Daoy (cell line): ENCODE measurements at regions not wholly inside any gene's neighbourhood (a gene's known extent, or its start where the extent isn't known, plus 50 kb on each side); places are given as distances from the start of the nearest gene placed in this dataset.
"Not testable (repeated sequence)": the region's sequence is repeated elsewhere in the genome, so short reads cannot be mapped to it uniquely, and the experiment has no call there.

Source experiments
- DNase-seq: peaks from one replicate; pipeline ENCODE4 v3.0.0-alpha.2; 2015; ENCODE audit warnings: low read depth

DNA sequence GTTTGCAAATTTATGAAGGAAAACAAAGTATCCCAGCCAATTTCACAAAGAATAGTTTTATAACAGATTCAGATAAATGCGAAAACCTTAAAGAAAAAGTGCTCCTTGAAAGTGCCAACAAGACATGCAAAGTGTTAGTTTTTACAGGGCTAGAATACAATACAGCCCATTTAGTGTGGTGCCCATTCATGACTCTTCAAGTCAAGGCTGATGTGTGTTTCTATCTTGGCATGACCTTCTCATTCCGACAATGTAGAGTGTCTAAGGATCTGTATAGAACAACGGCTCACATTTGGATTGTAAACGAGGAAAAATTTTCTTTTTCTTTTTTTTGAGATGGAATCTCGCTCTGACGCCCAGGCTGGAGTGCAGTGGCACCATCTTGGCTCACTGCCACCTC is 205.2 kb upstream of the SEMA6A start:
- no peak for DNase-seq

- no peak for DNase-seq
Measured at GRCh38 chr5:116778651-116779280, 204.1 kb upstream of the SEMA6A start.

DNA sequence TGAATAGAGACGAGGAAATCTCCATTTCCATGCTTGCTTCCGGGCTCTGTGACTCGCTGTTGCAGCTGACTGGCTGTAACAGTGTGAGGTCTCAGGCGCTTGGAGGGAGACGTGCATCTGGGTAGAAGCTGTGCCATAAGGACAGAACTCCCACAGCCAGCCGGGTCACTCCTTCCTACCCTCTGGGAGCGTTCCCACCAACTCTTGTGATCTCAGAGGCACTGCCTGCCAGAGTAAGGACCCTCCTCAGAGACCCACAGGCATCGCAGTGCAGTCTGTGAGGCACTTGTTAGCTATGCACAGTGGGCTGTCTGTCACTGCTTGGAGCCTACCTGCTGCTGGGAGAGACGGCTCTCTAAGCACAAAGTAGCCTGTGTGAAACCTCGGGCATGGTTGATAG is 203.4 kb upstream of the SEMA6A start:
- DNase-seq = no peak

DNA sequence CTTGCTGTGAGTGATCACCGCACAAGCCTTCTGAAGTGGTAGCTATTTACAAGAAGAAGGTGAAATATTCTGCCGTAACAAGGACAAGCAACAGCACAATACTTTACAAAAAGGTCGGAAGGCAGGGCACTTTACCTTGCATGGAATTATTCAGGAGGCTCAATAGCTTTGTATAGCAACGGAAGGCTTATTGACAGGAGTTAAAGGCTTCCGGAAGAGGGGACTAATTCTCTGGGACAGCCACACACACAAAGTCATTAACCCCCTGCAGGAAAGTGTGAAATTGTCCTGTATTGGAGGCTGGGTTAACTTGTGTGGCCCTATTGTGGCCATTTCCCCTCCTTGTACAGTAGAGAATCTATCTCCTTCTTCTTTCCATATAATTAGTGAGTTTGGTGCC is 199.3 kb upstream of the SEMA6A start:
- no peak for DNase-seq

DNA sequence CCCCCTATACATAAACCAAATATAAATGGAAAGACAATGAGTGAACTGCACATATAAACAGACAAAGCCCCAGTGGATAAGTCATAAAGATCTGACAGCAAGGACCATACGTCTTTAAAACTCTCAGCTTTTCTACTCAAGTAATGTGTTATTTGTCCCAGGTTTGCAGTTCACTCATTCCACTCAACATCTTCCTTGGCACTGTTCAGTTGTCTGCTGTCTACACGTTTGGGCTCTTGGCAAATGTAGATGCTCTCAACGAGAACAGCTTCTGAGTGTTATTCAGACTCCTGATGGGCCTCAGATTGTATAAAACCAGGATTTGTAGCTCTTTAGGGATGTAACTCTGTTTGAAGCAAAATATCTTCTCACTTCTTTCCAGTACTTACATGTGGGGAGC is 198.2 kb upstream of the SEMA6A start:
- DNase-seq = no peak

- no peak for DNase-seq
Measured at GRCh38 chr5:116772152-116772501, 197.5 kb upstream of the SEMA6A start.

GRCh38 chr5:116771466-116772151 is 197.0 kb upstream of the SEMA6A start:
- no peak for DNase-seq

GRCh38 chr5:116769953-116770352 is 195.3 kb upstream of the SEMA6A start:
- DNase-seq = not testable (repeated sequence)

DNA sequence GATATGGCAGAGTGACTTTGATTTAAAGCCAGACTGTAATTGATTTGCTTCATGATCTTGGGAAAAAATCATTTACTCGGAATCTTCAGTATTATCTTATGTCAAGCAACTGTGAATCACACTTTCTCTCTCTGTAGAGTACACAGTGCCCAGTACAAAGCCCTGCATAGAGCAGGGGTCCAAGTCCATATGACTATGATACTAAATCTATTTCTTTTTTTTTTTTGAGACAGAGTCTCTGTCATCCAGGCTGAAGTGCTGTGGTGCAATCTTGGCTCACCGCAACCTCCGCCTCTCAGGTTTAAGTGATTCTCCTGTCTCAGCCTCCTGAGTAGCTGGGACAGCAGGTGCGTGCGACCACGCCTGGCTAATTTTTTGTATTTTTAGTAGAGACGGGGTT is 194.8 kb upstream of the SEMA6A start:
- no peak for DNase-seq

- peak; percentile 91 for DNase-seq
Measured at GRCh38 chr5:116766470-116766947, 191.9 kb upstream of the SEMA6A start.

- DNase-seq = peak; percentile 64
Measured at GRCh38 chr5:116765441-116765840, 190.8 kb upstream of the SEMA6A start.

GRCh38 chr5:116764941-116765340 is 190.3 kb upstream of the SEMA6A start:
- no peak for DNase-seq

DNA sequence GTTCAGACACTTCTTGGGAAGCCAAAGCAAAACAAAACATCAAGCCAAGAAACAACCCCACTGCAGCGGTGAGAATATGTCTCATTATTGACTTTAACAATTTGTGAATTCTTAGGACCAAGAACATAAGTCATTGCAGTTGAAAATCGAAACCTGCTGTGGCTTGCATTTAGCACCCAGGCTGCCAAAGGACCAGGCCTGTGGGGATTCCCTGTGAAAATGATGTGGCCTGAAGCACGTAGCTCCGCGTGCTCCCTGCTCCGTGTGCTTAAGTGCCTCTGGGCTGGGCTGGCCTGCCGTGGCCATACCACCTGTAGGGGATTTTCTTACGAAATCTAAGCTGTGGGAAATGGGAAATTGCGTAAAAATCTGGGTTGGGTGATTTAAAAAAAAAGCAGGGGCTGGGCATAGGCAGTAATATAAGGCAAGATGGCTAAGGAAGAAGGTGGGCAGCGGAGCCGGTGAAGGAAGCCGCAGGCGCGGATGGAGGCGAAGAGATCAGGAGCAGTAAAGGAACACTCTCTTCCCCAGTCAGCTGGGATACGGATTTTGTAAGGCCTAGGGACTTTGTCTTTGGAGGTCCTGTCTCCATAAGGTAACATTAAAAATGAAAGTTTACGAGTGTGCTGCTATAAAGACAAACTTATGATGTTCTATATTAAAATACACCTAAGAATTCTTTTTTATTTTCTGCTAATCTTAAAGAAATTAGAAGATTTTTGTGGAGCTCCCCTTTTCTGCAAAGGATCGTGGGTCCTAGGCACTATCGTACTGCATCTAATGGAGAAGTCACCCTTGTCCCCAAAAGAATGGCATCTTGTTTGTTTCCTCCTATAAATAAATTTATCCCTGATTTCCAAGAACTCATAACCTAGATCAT is 189.6 kb upstream of the SEMA6A start:
- peak; percentile 42 for DNase-seq

DNA sequence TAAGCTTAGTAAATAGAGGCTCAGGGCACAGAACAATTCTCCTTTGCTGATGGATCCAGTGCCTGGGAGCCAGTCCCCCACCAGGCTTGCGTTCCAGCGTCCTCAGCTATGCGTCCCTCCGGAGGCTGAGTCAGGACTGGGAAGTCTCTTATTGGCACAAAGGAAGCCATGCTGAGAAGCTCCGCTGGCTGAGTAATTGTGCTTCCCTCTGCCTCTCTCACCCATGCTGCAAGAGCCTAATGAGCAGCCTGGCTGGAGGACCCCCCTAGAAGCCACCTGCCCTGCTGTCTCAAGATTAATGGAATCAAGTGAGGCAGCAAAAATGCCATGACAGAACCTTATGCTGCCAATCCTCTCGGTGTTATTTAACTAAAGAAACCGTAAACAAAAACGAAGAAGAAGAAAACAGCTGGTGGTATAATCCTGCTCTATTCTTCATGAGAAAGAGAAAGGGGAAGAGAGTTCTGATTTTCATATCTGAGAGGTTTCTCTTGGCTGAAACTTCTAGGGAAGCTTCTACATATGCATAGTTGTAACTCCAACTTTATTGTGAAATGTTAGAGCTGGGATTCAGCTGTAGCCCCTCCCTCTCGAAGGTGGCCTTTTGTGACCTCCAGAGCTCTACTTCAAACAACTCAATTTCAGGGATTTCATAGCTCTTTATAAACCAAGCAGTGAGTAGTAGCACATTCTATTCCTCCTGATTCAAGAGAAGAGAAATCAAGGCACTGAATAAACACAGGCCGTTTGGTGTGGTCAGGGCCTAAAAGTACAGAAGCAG is 185.4 kb upstream of the SEMA6A start:
- peak; percentile 78 for DNase-seq

DNA sequence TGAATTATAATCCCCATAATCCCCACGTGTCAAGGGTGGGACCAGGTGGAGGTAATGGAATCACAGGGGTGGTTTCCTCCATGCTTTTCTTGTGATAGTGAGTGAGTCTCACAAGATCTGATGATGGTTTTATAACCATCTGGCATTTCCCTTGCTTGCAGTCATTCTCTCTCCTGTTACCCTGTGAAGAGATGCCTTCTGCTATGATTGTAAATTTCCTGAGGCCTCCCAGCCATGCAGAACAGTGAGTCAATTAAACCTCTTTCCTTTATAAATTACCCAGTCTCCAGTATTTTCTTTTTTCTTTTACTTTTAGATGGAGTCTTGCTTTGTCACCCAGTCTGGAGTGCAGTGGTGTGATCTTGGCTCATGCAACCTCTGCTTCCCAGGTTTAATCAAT is 182.7 kb upstream of the SEMA6A start:
- no peak for DNase-seq

- no peak for DNase-seq
Measured at GRCh38 chr5:116756531-116756930, 181.9 kb upstream of the SEMA6A start.

- no peak for DNase-seq
Measured at GRCh38 chr5:116754556-116754955, 179.9 kb upstream of the SEMA6A start.

DNA sequence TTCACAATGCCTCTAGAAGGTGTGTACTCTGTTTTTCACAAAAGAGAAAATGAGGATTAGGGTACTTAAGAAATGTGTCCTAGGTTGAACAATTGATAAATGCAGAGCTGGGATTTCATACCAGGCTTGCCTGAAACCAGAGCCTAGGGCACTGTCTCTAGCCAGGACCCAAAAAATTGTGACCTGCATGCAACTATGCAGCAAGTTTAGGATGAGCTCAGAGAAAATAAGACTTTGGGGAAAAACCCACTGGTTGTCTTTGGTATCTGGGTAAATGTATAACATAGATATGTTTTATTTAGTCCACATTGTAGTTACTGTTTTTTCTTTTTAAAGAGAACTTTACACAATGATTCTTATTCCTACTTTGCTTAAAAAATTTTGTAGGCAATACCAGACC is 177.1 kb upstream of the SEMA6A start:
- DNase-seq = no peak

DNA sequence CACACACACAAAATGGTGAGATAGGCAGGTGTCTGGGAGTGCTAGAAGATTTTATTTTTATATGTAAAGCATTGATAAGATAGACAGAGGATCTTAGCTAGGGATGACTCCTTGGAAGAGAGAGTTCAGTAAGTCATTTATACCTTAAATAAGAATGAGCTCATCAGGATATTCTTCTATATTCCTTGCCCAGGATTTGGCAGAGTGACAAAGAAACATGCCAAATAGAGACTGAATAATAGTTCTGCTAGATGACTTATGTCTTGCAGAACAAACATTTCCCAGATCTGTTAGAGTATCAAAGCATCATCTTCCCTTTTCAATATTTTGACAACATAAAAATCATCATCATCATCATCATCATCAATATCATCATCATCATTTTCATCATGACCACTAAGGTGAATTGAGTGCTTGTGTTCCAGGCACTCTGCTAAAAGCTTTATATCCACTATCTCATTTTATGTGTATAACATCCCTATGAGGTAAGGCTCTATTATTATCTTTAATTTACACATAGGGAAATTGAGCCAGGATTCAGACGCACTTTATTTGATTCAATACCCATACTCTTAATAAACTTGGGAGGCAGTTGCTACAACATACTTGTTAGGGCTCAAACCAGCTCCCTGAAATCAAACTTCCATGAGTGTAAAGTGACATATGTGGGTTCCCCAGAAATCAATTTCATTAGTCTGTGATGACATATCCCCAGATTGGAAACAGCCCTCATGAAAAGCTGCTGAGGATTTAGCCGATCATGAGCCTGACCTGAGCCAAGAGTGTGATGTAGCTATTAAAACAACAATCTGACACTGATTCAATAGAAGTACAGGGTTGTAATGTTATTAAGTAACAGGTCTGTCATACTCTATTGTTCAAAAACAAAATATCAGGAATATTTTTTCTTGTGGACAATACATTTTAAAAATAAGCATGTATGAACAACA is 176.3 kb upstream of the SEMA6A start:
- DNase-seq = no peak

GRCh38 chr5:116747881-116748280 is 173.3 kb upstream of the SEMA6A start:
- no peak for DNase-seq

GRCh38 chr5:116746668-116747067 is 172.0 kb upstream of the SEMA6A start:
- DNase-seq = no peak
